Neuronal stem cell (in vitro differentiated cells): ENCODE measurements at regions not wholly inside any gene's neighbourhood (a gene's known extent, or its start where the extent isn't known, plus 50 kb on each side); places are given as distances from the start of the nearest gene placed in this dataset.

Experiments
- DNase-seq: peaks from one replicate; pipeline ENCODE4 v3.0.0-alpha.2; 2013; ENCODE audit warnings: low spot score
- H2AFZ ChIP-seq: one replicate; pipeline ENCODE4 v1.6.1; 2013; ENCODE audit warnings: mild to moderate bottlenecking, low read length, inconsistent platforms
- H2AK5ac ChIP-seq: 2 replicates; pipeline ENCODE4 v1.6.1; 2013; ENCODE audit warnings: low read depth, mild to moderate bottlenecking, inconsistent platforms, low read length, moderate library complexity, mixed read lengths
- H2BK120ac ChIP-seq: 2 replicates; pipeline ENCODE4 v1.6.1; 2013; ENCODE audit warnings: low read depth, mild to moderate bottlenecking, inconsistent platforms, low read length, moderate library complexity, mixed read lengths
- H2BK12ac ChIP-seq: one replicate; pipeline ENCODE4 v1.6.1; 2013; ENCODE audit warnings: low read length, inconsistent platforms
- H2BK15ac ChIP-seq: 2 replicates; pipeline ENCODE4 v1.6.1; 2013; ENCODE audit warnings: mild to moderate bottlenecking, low read length, inconsistent platforms, mixed read lengths
- H2BK5ac ChIP-seq: one replicate; pipeline ENCODE4 v1.6.1; 2013; ENCODE audit warnings: inconsistent platforms, mild to moderate bottlenecking, low read length, moderate library complexity
- H3K14ac ChIP-seq: one replicate; pipeline ENCODE4 v1.6.1; 2013; ENCODE audit warnings: low read length, inconsistent platforms
- H3K18ac ChIP-seq: 2 replicates; pipeline ENCODE4 v1.6.1; 2013; ENCODE audit warnings: low read length, inconsistent platforms
- H3K23ac ChIP-seq: 2 replicates; pipeline ENCODE4 v1.6.1; 2013; ENCODE audit warnings: low read depth, mild to moderate bottlenecking, mixed read lengths, low read length, inconsistent platforms; ENCODE audit not compliant: poor library complexity
- H3K27ac ChIP-seq: replicated peaks from 3 replicates; pipeline ENCODE4 v1.5.1; 2013; ENCODE audit warnings: low read length, inconsistent platforms
- H3K27me3 ChIP-seq, 3 experiments: 2 replicates each; pipeline ENCODE4 v1.6.1; 2013; ENCODE audit warnings: low read length in 3 of 3, mild to moderate bottlenecking in 2 of 3, inconsistent platforms in 1 of 3, low read depth in 1 of 3, mixed read lengths in 1 of 3, moderate library complexity in 1 of 3; ENCODE audit not compliant: control insufficient read depth in 3 of 3, insufficient read depth in 3 of 3
- H3K36me3 ChIP-seq, 2 donors: replicated peaks in 1 of 2; 2 replicates each; pipeline ENCODE4 v1.6.1; 2013; ENCODE audit warnings: low read length in 2 of 2; ENCODE audit not compliant: control insufficient read depth in 2 of 2, insufficient read depth in 2 of 2
- H3K4ac ChIP-seq: 2 replicates; pipeline ENCODE4 v1.6.1; 2013; ENCODE audit warnings: inconsistent platforms, mild to moderate bottlenecking, low read length, moderate library complexity
- H3K4me1 ChIP-seq, 2 donors: 1 replicate in 1 of 2; 2 replicates in 1 of 2; pipeline ENCODE4 v1.6.1; 2013; ENCODE audit warnings: low read length in 2 of 2, low read depth in 1 of 2; ENCODE audit not compliant: control insufficient read depth in 2 of 2, insufficient read depth in 1 of 2
- H3K4me2 ChIP-seq: one replicate; pipeline ENCODE4 v1.6.1; 2013; ENCODE audit warnings: mild to moderate bottlenecking, low read length, inconsistent platforms; ENCODE audit not compliant: insufficient read depth, poor library complexity, severe bottlenecking
- H3K4me3 ChIP-seq, 2 donors: 2 replicates each; pipeline ENCODE4 v1.5.1; 2013; ENCODE audit warnings: low read length in 2 of 2, mild to moderate bottlenecking in 2 of 2, inconsistent platforms in 1 of 2, moderate library complexity in 1 of 2
- H3K79me1 ChIP-seq: one replicate; pipeline ENCODE4 v1.6.1; 2013; ENCODE audit warnings: low read depth, mild to moderate bottlenecking, inconsistent platforms, low read length, moderate library complexity
- H3K9ac ChIP-seq: one replicate; pipeline ENCODE4 v1.6.1; 2013; ENCODE audit warnings: mild to moderate bottlenecking, low read depth, low read length, inconsistent platforms; ENCODE audit not compliant: poor library complexity
- H3K9me3 ChIP-seq, 2 donors: replicated peaks in 1 of 2; 2 replicates each; pipeline versions ENCODE3 to v1.6.1; 2013; ENCODE audit warnings: low read length in 2 of 2, mild to moderate bottlenecking in 2 of 2, inconsistent platforms in 1 of 2, low read depth in 1 of 2, mixed read lengths in 1 of 2, moderate library complexity in 1 of 2; ENCODE audit not compliant: control insufficient read depth in 2 of 2, insufficient read depth in 1 of 2
- H4K8ac ChIP-seq: one replicate; pipeline ENCODE4 v1.6.1; 2013; ENCODE audit warnings: low read depth, mild to moderate bottlenecking, inconsistent platforms, low read length, moderate library complexity
- H4K91ac ChIP-seq: one replicate; pipeline ENCODE4 v1.6.1; 2013; ENCODE audit warnings: low read length, low read depth, mild to moderate bottlenecking, inconsistent platforms; ENCODE audit not compliant: poor library complexity
- WGBS, 2 donors: extraction: QIAGEN DNeasy Blood & Tissue Kit; methylation state at CpG; one replicate each; pipeline ENCODE4 v1.1.7; 2013; ENCODE audit warnings: missing lambda C conversion rate in 2 of 2, mixed read lengths in 1 of 2; ENCODE audit not compliant: insufficient read length in 2 of 2, insufficient replicate concordance in 1 of 2; ENCODE audit errors: extremely low coverage in 2 of 2; 5-methylcytosine and 5-hydroxymethylcytosine counted together

GRCh38 chr14:84432676-84433075, 1097.3 kb upstream of the FLRT2 start:
- Histone ChIP-seq H3K9ac (no peak overlapping the region), H2AFZ (no peak overlapping the region), H3K36me3 (no peaks in the 10 kb centered on the region), H3K18ac (no peak overlapping the region), H3K27ac (no peak overlapping the region), H3K4me1 (no peaks in the 10 kb centered on the region), H2BK15ac (no peak overlapping the region), H3K23ac (no peak overlapping the region), H2BK12ac (no peak overlapping the region), H3K9me3 (no peaks in the 10 kb centered on the region), H3K14ac (no peak overlapping the region), H3K4me3 (no peak overlapping the region), H4K8ac (no peak overlapping the region), H4K91ac (no peak overlapping the region), H3K27me3 (no peaks in the 10 kb centered on the region), H2BK5ac (no peak overlapping the region), H3K4ac (no peak overlapping the region), H3K79me1 (no peaks in the 10 kb centered on the region), H3K4me2 (no peak overlapping the region), H2BK120ac (no peak overlapping the region), H2AK5ac (no peak overlapping the region)
- no peak for DNase-seq

DNA sequence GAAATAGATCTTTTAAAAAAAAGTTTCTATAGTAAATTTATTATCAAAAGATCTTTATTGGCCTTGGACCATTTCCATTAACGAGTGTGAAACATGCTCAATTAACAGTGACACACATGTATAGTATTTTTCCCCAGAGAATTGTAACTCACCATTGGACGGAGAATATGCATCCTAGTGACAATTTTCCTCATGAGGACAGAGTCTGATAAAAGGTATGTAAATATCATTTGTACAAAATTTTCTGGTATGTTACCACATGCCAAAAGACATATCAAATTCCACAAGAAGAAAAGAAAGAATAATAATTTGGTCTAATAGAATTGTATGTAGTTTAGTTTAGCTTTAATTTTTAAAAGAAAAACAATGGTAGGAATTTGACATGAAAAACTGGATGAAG, 1096.0 kb upstream of the FLRT2 start:
- H3K9ac ChIP-seq, result no peak overlapping the region
- no peak overlapping the region for H3K4ac ChIP-seq
- no peaks in the 10 kb centered on the region for H3K36me3 ChIP-seq
- no peak overlapping the region for H3K23ac ChIP-seq
- no peak overlapping the region for H3K4me2 ChIP-seq
- no peak overlapping the region for H3K4me3 ChIP-seq
- no peak for DNase-seq
- no peak overlapping the region for H3K18ac ChIP-seq
- no CpG with 5 or more reads among the region's 2 CpGs for WGBS, 2 donors
- H2BK5ac ChIP-seq, result no peak overlapping the region
- H2AK5ac ChIP-seq, result no peak overlapping the region
- no peaks in the 10 kb centered on the region for H3K4me1 ChIP-seq
- no peak overlapping the region for H3K27ac ChIP-seq
- no peaks in the 10 kb centered on the region for H3K27me3 ChIP-seq
- H3K9me3 ChIP-seq, result no peaks in the 10 kb centered on the region
- H2BK12ac ChIP-seq, result no peak overlapping the region
- no peak overlapping the region for H3K14ac ChIP-seq
- H4K91ac ChIP-seq, result no peak overlapping the region
- H2BK120ac ChIP-seq, result no peak overlapping the region
- no peak overlapping the region for H2BK15ac ChIP-seq
- H3K79me1 ChIP-seq, result no peaks in the 10 kb centered on the region
- H2AFZ ChIP-seq, result no peak overlapping the region
- H4K8ac ChIP-seq, result no peak overlapping the region

DNA sequence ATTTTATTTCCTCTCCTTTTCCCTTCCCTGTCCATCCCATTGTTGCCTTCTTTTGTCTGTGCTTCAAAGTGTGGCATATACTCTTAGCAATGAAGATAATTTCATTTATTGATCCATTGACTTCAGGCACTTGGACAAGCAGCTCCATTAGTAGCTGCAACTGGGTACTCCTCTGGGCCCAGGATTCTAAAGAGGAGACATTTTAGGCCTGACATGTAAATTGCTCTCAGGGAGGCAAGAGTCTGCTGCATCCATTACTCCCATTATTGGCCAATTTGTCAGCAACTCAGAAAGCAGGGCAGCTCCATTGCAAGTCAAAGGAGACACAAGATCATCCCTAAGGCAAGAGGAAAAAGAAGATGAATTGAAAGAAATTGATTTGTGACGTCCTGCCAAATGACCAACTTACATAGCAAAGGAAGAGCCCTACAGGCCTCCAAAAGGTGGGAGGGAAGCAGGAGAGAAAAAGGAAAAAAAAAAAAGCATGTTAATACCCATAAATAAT, 1094.1 kb upstream of the FLRT2 start:
- Histone ChIP-seq H3K4me2 (no peak overlapping the region), H2BK5ac (no peak overlapping the region), H3K18ac (no peak overlapping the region), H3K9ac (no peak overlapping the region), H3K79me1 (no peaks in the 10 kb centered on the region), H4K91ac (no peak overlapping the region), H3K14ac (no peak overlapping the region), H2BK12ac (no peak overlapping the region), H2BK15ac (no peak overlapping the region), H3K4me1 (no peaks in the 10 kb centered on the region), H2AFZ (no peak overlapping the region), H3K9me3 (no peaks in the 10 kb centered on the region), H2BK120ac (no peak overlapping the region), H2AK5ac (no peak overlapping the region), H3K4me3 (no peak overlapping the region), H4K8ac (no peak overlapping the region), H3K23ac (no peak overlapping the region), H3K27ac (no peak overlapping the region), H3K36me3 (no peaks in the 10 kb centered on the region), H3K4ac (no peak overlapping the region), H3K27me3 (no peaks in the 10 kb centered on the region)
- no CpG with 5 or more reads among the region's 1 CpG for WGBS, 2 donors
- no peak for DNase-seq

GRCh38 chr14:84436528-84436927, 1093.4 kb upstream of the FLRT2 start:
- no peak for DNase-seq
- H2AK5ac ChIP-seq, result no peak overlapping the region
- H3K4me1 ChIP-seq, result no peaks in the 10 kb centered on the region
- H3K9me3 ChIP-seq, result no peaks in the 10 kb centered on the region
- H2BK15ac ChIP-seq, result no peak overlapping the region
- H3K79me1 ChIP-seq, result no peaks in the 10 kb centered on the region
- WGBS, 2 donors, result no CpG with 5 or more reads among the region's 2 CpGs
- no peak overlapping the region for H2BK12ac ChIP-seq
- no peaks in the 10 kb centered on the region for H3K36me3 ChIP-seq
- H3K4ac ChIP-seq, result no peak overlapping the region
- no peak overlapping the region for H2AFZ ChIP-seq
- H3K4me3 ChIP-seq, result no peak overlapping the region
- H3K23ac ChIP-seq, result no peak overlapping the region
- no peak overlapping the region for H2BK5ac ChIP-seq
- no peak overlapping the region for H4K91ac ChIP-seq
- no peak overlapping the region for H3K9ac ChIP-seq
- no peak overlapping the region for H3K14ac ChIP-seq
- H4K8ac ChIP-seq, result no peak overlapping the region
- H3K27me3 ChIP-seq, result no peaks in the 10 kb centered on the region
- no peak overlapping the region for H3K18ac ChIP-seq
- H3K4me2 ChIP-seq, result no peak overlapping the region
- H3K27ac ChIP-seq, result no peak overlapping the region
- no peak overlapping the region for H2BK120ac ChIP-seq
